Frontal cortex (tissue), 3 donors: ENCODE measurements at regions not wholly inside any gene's neighbourhood (a gene's known extent, or its start where the extent isn't known, plus 50 kb on each side); places are given as distances from the start of the nearest gene placed in this dataset.
"Not testable (repeated sequence)": the region's sequence is repeated elsewhere in the genome, so short reads cannot be mapped to it uniquely, and the experiment has no call there.

Experiments
- DNase-seq, 2 donors: peaks; one replicate each; pipeline ENCODE4 v3.0.0; 2012; ENCODE audit warnings: low spot score in 2 of 2
- FAIRE-seq: peaks from 2 replicates; lab custom pipeline; 2012; peaks lifted over from hg19 to GRCh38; lab: Jason Lieb, UNC
- donor health status: control.
- donor health status: control.
- donor health status: control.

DNA sequence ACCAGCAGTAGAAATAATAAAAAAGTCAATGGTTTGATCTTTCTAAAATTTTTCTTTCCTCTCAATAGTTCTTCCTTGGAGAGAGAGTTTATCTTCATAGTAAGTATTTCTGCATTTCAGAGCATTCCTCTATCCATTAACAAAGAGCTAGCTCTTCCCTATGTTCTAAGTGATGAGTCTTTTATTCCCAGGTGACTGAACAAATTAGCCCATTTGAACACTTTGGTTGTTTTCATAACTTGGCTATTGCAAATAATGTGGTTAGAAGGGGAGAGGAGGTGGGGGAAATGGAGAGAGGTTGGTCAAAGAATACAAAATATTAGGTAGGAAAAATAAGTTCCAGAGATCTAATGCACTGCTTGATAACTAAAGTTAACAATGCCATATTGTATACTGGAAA lies 598.9 kb downstream of the KCNT2 start:
- FAIRE-seq, result no peak
- DNase-seq, result no peak

GRCh38 chr1:196007763-196008162 lies 600.5 kb downstream of the KCNT2 start:
- FAIRE-seq (no peak), DNase-seq (no peak)

DNA sequence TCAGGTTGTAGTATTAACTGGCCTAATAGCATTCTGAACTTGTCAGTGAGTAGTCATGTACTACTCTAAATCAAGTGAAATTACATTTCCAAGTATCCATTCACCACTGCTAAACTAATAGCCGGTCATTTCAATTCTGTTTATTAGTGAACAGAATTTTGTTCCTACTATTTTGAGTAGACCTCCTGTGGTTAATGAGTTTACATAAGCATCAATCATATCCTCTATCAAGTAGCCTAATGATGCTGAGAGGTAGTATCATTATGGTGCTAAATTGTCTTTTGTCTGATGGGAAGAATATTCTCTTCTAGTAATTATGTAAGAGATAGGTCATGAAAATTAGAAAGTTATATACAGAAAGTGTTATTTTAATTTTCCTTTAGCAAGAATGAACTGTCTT lies 602.8 kb downstream of the KCNT2 start:
- no peak for FAIRE-seq
- no peak for DNase-seq

DNA sequence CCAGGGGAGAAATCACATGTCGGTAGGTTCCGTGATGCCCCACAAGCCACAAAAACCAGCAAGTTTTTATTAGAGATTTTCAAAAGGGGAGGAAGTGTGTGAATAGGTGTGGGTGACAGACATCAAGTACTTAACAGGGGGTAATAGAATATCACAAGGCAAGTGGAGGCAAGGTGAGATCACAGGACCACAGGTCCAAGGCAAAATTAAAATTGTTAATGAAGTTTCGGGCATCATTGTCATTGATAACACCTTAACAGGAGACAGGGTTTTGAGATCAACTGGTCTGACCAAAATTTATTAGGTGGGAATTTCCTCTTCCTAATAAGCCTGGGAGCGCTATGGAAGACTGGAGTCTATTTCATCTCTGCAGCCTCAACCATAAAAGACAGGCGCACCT lies 603.9 kb downstream of the KCNT2 start:
- FAIRE-seq, DNase-seq: not testable (repeated sequence)

DNA sequence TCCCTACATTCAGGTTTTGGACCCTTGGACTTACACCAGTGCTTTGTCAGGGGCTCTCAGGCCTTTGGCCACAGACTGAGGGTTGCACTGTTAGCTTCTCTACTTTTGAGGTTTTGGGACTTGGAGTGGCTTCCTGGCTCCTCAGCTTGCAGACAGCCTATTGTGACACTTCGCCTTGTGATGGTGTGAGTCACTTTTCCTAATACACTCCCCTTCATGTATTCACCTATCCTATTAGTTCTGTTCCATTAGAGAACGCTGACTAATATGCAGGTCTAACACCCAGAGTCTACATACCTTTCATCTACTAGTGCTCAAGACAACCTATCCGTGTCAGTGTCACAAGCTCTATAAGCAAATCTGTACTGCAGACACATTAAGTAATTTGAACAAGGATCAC lies 605.3 kb downstream of the KCNT2 start:
- no peak for FAIRE-seq
- DNase-seq, result no peak

DNA sequence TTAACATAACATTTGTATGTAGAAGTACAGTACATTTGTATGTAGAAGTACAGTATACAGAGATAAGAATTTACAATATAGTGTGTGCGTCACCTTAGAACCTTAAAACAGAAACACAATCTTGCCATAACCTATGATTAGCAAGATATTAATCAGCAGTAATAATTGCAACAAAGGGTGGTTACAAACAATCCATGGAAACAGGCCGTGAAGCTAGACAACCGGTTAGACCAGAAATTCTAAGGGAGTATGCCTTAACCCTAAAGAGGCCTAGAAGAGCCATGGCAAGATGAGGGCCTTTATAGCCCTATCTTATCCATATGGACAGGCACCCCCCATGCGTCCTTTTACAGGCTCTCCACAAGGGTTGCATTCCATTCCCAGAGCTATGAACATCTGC lies 605.9 kb downstream of the KCNT2 start:
- not testable (repeated sequence) for DNase-seq, FAIRE-seq

GRCh38 chr1:196001188-196001587 lies 607.1 kb downstream of the KCNT2 start:
- FAIRE-seq (no peak), DNase-seq (no peak)

GRCh38 chr1:195999022-195999421 lies 609.2 kb downstream of the KCNT2 start:
- DNase-seq (no peak), FAIRE-seq (no peak)

- DNase-seq, result no peak
- no peak for FAIRE-seq
These were observed 626.6 kb downstream of the KCNT2 start for GRCh38 chr1:195981448-195982139.

DNA sequence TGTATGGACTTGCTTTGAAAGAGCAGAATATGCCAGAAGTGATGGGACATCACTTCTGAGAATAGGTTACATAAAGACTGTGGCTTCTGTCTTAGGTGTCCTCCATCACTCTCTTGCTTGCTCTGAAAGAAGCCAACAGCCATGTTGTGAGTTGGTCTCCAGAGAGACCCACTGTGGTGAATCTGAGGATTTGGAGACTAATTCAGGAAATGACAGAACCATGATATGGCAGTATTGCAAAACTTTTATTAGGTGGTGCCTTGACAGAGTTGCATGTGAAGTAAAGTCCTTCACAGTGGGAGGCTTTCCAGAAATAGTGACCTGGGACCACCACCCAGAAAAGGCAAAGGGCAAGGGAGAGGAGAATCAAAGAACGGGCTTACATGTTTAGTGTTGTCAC lies 628.6 kb downstream of the KCNT2 start:
- FAIRE-seq (no peak), DNase-seq (no peak)

DNA sequence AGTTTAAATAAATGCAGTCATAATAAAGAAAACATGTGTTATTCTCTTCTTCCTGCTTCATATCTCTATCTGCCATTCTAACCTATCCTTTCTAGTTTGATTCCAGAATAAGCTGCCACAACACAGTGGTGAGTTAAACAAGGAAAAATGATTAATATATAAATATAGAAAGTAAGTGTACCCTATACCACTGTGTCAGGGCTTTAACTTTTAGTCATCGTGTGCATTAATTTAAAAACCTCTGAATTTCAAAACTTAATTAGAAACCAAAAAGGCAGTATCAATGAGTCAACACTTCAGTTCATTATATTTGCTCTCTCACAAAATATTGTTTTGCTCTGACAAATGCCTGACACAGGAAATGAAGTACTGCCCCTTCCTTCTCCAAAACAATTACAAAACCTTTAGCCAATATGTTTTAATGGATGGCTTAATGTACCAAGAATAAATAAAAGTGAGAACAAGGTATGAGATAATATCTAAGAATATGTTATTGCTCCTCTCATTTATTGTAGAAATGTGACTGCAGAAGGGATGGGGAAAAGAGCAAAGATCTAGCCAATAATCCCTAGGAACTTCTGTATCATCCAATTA lies 634.8 kb downstream of the KCNT2 start:
- DNase-seq (no peak), FAIRE-seq (no peak)

- no peak for DNase-seq
- no peak for FAIRE-seq
These were observed 636.7 kb downstream of the KCNT2 start for GRCh38 chr1:195971589-195971988.

DNA sequence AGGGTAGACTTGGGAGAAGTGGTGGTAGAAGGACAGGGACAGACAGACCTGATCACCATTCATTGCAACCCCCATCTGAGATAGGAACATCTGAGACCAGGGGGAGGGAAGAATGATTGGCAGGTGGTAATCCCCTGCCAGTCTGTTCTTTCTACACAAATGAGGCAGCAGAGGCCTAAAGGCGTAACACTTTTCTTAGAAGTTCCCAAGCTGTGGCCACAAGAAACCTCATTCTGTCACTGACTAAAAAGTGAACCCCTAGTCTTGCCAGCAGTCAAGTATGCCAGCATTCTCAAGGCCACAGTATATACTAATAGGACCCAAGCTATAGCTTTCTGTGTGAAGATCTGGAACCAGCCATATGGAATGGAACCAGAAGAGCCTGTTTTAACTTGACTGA lies 638.0 kb downstream of the KCNT2 start:
- FAIRE-seq, result no peak
- no peak for DNase-seq

GRCh38 chr1:195965475-195965874 lies 642.8 kb downstream of the KCNT2 start:
- DNase-seq (no peak), FAIRE-seq (no peak)

- DNase-seq (no peak), FAIRE-seq (no peak)
These were observed 643.2 kb downstream of the KCNT2 start for GRCh38 chr1:195965036-195965435.

DNA sequence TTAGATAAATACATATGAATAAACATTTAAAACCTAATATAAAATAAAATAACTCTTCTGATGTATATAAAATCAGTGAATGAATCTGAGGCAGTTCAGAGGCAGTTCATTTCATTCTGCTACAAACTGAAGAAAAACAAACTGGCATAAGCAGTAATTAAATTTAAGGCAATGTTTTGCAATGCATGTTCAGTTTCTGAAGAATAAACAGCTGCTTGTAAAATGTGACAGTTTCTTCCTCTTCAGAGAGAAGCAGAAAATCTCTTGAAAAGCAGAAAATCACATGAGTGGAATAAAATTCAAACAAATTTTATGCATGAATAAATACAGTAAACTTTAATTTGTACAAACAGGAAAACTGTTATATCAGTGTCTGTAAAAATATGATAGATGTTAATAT lies 643.7 kb downstream of the KCNT2 start:
- FAIRE-seq, result no peak
- DNase-seq, result no peak

- FAIRE-seq (no peak), DNase-seq (no peak)
These were observed 646.2 kb downstream of the KCNT2 start for GRCh38 chr1:195962051-195962450.

GRCh38 chr1:195960580-195960979 lies 647.7 kb downstream of the KCNT2 start:
- DNase-seq, result no peak
- FAIRE-seq, result no peak

- DNase-seq (no peak), FAIRE-seq (no peak)
These were observed 650.1 kb downstream of the KCNT2 start for GRCh38 chr1:195958131-195958530.

- no peak for DNase-seq
- no peak for FAIRE-seq
These were observed 651.4 kb downstream of the KCNT2 start for GRCh38 chr1:195956845-195957244.

DNA sequence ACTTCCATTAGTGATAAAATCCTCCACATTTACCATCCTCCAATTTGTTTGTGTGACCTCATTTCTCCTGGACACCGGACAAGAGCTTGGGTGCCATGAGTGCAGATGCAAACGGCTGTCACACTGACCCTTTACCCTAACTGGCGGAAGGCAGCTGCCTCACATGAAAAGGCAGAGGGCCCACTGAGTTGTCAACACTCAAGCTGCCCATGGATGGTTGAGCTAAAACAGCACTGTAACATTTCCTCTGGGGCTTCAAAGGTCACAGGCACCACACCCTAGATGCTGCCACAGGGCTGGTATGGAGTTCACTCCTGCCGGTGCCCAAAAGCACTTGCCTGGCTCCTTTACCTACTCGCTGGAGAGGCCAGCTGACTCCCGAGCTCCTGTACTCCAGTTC lies 653.4 kb downstream of the KCNT2 start:
- DNase-seq (no peak), FAIRE-seq (no peak)

DNA sequence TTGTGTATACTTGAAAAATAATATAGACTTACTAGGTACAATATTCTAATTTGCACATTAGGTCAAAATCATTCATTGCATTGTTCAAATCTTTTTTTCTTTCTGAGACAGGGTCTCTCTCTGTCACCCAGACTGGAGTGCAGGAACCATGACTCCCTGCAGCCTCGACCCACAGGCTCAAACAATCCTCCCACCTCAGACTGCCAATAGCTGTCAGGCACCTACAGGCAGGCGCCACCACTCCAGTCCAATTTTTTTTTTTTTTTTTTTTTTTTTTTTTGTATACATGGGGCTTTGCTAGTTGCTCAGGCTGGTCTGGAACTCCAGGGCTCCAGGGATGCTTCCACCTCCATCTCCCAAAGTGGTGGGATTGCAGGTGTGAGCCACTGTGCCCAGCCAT lies 656.9 kb downstream of the KCNT2 start:
- DNase-seq (no peak), FAIRE-seq (no peak)
